Fibroblast of pulmonary artery (primary cell): ENCODE measurements at regions not wholly inside any gene's neighbourhood (a gene's known extent, or its start where the extent isn't known, plus 50 kb on each side); places are given as distances from the start of the nearest gene placed in this dataset.
A peak's percentile ranks its signal among the peaks of the same experiment; 100 is the strongest.
"Not testable (repeated sequence)": the region's sequence is repeated elsewhere in the genome, so short reads cannot be mapped to it uniquely, and the experiment has no call there.

Source experiments
- DNase-seq: peaks from one replicate; pipeline ENCODE4 v3.0.0-alpha.2; 2010; ENCODE audit warnings: low read depth
- H3K4me3 ChIP-seq: replicated peaks from 2 replicates; pipeline ENCODE4 v1.5.1; 2011; ENCODE audit warnings: low read depth, mild to moderate bottlenecking, control low read depth, low read length, moderate library complexity
- CTCF ChIP-seq: IDR thresholded peaks from 2 replicates; pipeline ENCODE4 v1.5.1; 2011; ENCODE audit warnings: mild to moderate bottlenecking, control low read depth, low read length, inconsistent platforms; ENCODE audit errors: missing control alignments

- H3K4me3 ChIP-seq = no peak overlapping the region
- peak; percentile 43 for DNase-seq
- no peak for TF ChIP-seq CTCF
Measured at GRCh38 chr4:11824566-11824965, 395.9 kb upstream of the HS3ST1 start.

GRCh38 chr4:11821772-11822430 lies 393.2 kb upstream of the HS3ST1 start:
- no peak for DNase-seq
- TF ChIP-seq CTCF = no peak
- no peak overlapping the region for H3K4me3 ChIP-seq

- DNase-seq = no peak
- TF ChIP-seq CTCF = no peak
- no peak overlapping the region for H3K4me3 ChIP-seq
Measured at GRCh38 chr4:11817088-11817487, 388.4 kb upstream of the HS3ST1 start.

GRCh38 chr4:11814758-11815157 lies 386.1 kb upstream of the HS3ST1 start:
- no peak for TF ChIP-seq CTCF
- DNase-seq = peak; percentile 64

GRCh38 chr4:11813951-11814446 lies 385.3 kb upstream of the HS3ST1 start:
- no peak for TF ChIP-seq CTCF
- DNase-seq = no peak
- H3K4me3 ChIP-seq = no peak overlapping the region

More at GRCh38 chr4:11814758-11815157, 386.1 kb upstream of the HS3ST1 start:
- no peak overlapping the region for H3K4me3 ChIP-seq

GRCh38 chr4:11811521-11811920 lies 382.8 kb upstream of the HS3ST1 start:
- H3K4me3 ChIP-seq = not testable (repeated sequence)

GRCh38 chr4:11805842-11806241 lies 377.1 kb upstream of the HS3ST1 start:
- no peak overlapping the region for H3K4me3 ChIP-seq
- DNase-seq = peak; percentile 86
- peak; percentile 85 for TF ChIP-seq CTCF

More at GRCh38 chr4:11811521-11811920, 382.8 kb upstream of the HS3ST1 start:
- not testable (repeated sequence) for DNase-seq
